Activated gamma-delta T cell treated with anti-CD3 and anti-CD28 coated beads, Interleukin-2, amount 50 U/mL, for 16 hours (primary cell): ENCODE measurements at regions not wholly inside any gene's neighbourhood (a gene's known extent, or its start where the extent isn't known, plus 50 kb on each side); places are given as distances from the start of the nearest gene placed in this dataset.
"Not testable (repeated sequence)": the region's sequence is repeated elsewhere in the genome, so short reads cannot be mapped to it uniquely, and the experiment has no call there.

Experiments
- DNase-seq: peaks from one replicate; pipeline ENCODE4 v3.0.0-alpha.2; 2020; ENCODE audit warnings: low read depth

DNA sequence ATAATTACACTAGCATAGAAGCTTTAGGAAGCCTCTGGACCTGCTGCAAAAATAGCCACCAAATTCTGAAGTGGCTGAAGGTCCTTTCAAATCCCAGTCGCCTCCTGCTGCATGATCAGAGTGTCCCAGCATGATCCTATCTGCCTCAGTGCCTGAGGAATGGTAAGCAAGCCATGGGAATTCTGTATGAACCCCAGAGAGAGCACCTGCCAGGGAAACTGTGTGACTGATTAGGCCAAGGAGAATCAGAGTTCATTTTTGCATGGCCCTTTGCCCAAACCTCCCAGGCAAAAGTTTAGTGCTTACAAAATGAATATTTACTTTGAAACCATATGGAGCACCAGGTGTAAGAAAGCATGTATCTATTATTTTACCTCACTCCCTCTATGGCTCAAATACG lies 221.4 kb downstream of the ARL4C start:
- DNase-seq: no peak

DNA sequence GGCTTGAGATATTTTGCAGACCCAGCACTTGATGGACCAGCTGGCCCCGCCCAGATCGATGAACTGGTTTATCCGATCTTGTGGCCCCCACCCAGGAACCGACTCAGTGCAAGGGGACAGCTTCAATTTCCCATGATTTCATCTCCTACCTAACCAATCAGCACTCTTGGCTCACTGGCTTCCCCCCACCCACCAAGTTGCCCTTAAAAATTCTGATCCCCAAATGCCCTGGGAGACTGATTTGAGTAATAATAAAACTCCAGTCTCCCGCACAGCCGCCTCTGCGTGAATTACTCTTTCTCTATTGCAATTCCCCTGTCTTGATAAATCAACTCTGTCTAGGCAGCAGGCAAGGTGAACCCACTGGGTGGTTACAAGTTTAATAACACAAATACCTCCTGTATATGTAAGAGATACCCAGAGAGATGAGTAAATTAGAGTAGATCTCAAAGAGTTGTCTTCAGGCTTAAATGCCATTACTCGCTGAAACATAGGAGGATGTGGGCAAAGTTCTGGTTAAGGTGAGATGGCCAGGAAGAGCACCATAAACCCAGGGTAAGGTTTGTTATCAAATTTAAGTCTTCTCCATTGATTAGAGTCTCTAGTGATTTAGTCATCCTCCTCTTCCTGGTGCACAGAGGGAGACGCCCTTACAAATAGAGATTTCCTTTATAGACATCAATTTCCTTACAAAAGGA lies 222.8 kb downstream of the ARL4C start:
- no peak for DNase-seq

DNA sequence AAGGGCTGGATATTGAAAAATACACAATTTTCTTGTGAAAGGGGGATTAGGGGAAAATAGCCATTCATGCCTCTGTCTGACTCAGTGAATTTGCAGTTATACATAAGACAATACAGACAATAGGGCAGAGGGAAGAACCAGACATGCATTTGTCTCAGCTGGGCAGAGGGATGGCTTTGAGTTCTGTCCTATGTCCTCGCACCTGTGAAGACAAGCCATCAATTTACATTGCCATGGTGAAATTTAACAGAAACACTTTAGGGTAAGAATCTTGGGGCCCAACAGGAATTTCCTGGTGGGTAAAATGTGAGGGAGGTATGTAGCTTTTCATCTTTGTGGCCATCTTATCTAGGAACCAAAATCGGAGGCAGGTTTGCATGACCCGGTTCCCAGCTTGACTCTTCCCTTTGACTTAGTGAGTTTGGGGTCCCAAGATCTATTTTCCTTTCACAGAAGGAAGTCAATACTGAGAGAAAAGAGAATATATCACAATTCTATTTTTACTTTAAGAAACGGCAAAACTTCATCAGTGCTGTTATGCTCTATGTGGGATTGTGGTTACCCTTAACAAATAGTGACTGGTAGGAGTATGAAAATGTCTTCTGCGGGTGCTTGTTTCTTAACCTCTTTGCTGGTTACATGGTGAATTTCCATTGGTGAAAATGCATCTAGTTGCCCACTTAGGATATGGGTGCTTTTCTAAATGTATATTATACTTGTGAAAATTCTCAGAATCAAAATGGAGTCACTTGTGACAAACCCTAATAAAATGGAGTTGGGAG lies 221.8 kb downstream of the SPP2 start:
- DNase-seq: no peak

DNA sequence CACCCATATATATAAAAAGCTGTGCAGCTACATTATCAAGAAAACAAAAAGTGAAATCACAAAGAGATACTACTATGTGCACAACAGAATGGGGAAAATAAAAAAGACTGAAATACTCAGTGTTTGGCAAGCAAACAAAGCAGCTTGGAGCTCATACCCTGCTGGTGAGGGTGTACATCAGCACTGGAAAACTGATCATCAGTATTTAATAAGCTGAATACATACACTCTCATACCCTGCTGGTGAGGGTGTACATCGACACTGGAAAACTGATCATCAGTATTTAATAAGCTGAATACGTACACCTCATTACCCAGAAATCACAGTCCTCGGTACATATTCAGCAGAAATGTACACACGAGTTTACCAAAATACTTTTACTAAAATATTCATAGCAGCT lies 220.8 kb downstream of the SPP2 start:
- no peak for DNase-seq

DNA sequence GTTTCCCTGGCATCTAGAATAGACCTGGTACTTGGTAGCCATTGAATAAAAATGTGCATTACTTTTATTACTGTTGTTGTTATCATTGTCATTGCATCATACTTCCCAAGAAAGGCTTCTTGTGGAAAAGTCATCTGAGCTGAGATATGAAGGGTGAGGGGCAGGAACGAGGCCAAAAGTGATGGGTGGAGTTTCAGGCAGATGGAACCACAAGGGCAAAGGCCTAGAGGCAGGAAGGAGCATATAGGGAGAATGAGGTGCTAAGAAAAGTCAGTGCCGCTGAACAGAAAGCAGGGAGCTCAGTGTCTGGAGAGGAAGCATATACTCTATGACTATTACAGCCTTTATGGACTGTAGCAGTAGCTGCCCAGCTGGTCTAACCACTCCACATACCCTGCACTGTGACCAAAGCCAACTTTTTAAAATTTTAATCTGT lies 219.3 kb downstream of the SPP2 start:
- no peak for DNase-seq

DNA sequence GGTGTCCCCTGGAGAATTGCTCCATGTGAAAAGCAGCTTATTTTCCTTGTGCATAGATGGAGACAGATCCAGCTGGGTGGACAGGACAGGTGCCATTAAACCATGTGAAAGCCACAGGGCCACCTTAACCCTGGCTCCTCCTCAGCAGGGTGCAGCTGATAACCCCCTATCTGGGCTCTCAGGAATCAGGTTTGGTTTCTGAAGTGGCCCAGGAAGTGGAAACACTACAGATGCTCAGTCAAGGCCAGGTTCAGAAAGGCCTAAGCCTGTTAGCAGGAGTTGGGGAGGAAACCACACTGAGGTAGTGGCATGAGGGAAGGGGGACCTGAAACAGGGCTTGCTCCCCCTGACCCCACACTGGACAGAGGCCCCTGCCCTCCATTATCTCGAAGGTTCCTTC lies 217.0 kb downstream of the SPP2 start:
- DNase-seq: no peak

DNA sequence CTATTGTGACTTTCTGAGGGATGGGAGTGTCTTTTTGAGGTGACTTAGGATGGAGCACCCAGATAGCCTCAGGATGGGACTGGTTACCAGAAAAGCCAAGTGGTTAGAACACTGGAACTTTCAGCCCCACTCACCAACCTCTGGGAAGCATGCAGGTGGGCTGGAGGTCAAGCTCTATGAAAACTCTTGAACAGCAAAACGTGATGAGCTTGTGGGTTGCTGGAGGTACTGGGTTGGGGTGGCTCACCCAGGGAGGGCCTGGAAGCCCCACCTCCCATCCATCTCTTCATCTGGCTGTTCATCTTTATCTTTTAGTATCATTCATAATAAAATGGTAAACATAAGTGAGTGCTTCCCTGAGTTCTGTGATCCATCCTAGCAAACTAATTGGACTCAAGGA lies 216.4 kb downstream of the SPP2 start:
- DNase-seq: no peak

DNA sequence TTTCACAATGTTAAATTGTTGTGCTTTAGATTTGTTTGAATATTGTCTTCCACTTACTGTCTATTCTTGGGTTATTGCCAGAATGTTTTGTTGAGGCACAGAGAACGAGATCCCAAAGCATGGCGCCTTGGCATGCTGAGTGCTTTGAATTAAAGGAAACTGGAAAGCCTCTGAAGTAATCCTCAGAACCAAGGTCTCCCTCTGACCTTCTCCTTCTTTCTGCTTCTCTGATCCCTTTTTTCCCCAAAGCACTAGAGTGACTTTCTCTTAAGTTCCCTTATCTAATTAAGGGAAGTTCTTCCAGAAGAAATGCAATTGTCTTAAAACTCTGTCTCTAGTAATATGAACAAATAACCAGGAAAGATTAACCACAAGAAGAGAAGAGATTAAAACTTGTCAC lies 214.7 kb downstream of the SPP2 start:
- no peak for DNase-seq

DNA sequence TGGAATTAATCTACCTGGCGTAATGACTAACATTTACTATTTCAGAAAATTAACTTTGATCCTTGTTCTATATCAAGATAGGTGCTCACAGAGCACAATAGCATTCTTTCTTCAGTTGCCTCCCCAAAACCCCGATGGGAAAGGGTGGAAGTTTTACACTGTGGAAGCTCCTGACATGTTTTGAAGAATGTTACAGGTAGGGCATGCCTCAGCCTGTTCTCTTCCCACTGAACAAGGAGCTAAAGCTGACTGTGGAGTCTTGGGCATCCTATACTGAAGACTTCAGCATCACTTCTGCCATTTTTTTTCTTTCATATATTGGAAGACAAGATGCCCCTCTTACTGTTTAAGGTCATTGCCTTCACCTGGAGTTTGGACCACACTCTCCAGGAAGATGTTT lies 211.2 kb downstream of the SPP2 start:
- DNase-seq: no peak

DNA sequence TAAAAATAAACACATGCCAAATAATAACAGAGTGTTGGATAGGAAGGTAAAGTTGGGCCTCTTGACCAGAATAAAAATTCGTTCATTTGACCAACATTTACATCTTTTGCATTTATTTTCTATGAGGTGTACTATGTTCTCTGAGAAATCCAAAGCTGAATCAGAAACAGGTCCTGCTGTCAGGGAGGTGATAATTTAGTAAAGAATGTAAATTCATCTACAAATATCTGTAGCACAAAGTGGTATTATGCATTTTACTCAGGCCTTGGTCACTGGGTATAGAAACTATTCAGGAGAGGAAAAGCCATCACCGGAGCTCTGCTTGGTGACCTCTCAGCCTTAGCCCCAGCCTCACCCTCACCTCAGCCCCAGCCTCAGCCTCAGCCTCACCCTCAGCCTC lies 208.9 kb downstream of the SPP2 start:
- no peak for DNase-seq

DNA sequence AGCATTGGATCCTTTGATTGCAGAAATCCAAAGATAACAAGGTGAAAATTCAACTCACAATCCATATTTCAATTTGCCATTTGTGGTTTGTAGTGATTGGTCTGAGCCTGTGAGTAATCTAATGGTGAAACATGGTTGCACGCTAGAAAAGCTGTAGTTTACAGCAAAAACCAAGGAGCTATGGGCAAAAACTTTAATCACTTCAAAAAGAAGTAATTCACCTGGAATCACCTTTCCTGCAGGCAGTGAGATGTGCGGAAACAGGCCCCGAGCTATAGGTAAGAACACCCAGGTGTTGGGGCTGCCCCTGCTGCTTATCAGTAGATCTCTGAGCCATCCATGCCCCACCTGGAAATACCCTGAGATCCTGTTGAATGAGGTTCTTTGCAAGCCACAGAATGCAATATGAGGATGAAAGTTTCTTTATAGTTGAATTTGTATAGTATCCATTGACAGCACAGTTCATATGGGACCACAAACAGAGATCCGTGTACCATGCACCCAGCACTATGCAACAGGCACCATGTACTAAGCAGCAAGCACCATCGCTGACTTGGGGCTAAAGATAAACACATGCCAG lies 208.2 kb downstream of the SPP2 start:
- no peak for DNase-seq

DNA sequence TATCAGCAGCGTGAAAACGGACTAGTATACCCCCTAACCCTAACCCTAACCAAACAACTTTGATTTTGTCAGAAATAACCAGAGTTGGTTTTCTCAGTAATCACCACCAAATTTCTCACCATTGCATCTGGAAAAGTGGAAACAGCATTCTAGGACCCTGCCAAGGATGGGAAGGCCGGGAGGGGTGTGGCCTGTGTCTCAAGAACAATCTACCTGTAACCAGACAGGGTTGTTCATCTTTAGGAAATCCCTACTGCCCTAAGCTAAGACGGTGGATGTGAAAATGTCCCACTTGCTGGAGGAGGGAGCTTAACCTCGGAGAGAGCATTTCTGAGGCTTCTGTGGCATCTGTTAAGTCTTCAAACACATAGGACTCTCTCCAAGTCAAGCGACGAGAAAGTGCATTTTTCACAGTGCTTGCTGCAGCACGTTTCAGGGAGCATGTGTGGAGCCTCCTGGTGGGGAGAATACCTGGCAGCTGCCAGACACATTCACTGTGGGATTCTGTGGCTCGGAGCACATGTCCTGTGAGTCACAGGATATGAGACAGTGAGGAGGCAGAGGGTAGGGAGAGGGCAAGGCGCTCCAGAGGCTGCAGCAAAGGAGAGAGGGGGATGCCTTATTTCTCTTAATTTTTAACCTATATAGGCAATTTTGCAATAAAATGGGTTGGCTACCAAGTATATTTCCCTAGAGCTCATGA lies 207.5 kb downstream of the SPP2 start:
- no peak for DNase-seq

DNA sequence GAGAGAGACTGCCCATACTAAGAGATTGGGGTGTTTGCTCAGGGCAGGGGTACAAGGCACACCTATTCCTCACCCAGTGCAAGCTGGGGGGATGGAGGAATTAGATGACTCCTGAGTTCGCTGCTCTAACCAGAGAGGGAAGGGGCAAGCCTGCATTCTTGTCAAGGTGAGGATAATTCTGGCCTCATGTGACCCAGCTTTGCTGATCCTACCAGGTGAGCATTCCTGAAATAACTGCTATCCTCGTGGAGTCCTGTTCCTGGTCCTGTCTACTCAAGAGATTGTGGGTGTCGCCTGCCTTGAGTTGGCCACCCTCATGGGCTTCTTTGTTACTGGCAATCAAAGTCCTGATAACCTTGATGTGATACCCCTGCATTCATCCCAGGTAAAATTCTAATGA lies 206.0 kb downstream of the SPP2 start:
- DNase-seq: no peak

DNA sequence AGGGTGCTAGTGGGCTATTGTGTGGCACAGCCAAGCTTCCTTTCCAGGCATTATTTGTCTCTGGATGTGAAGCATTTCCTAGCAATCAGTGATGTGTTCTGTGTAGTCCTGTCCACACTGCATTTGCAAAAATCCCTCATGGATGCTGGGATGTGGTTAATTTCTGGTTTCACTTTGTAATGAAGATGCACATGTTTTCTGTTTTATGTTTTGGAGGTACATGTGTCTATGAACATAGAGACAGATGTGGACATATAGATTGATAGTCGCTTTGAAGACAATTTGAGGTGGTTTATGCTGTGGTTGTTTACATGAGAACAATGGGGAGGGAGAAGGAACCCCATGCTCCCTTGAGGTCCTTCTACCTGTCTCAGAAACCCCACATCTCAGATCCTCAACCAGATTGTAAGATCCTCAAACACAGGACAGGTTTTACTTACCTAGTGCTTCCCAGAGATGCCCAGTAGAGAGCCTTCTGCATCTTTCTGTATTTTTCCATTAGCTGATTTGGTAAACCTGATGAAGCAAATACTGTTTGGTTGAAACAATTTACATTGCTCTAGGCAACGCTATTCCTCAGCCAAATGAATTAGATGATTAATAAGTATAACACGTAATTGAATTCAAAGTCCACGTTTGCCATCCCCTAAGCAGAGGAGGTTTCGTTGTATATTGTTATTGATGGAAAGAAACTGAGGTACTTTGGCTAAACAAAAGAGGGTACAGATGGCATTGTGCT lies 204.4 kb downstream of the SPP2 start:
- DNase-seq: no peak

DNA sequence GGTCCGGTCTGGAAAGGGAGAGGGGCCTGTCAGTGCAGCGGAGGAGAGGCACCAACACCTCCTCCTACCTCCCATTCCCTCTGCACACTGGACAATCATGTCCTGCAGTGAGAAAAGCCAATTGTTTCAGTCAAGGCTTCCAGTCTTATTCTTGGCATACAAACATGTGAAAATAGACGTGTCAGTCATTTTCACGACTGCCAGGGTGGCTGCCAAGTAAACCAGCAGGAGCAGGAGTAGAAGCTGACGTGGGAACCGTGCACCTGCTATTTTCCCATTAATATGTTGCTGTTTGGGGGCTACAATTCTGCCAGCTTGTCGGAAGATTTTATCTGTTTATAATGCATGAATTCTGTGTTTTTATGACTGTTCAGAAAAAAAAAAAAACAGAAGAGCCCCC lies 202.3 kb downstream of the SPP2 start:
- DNase-seq: no peak

DNA sequence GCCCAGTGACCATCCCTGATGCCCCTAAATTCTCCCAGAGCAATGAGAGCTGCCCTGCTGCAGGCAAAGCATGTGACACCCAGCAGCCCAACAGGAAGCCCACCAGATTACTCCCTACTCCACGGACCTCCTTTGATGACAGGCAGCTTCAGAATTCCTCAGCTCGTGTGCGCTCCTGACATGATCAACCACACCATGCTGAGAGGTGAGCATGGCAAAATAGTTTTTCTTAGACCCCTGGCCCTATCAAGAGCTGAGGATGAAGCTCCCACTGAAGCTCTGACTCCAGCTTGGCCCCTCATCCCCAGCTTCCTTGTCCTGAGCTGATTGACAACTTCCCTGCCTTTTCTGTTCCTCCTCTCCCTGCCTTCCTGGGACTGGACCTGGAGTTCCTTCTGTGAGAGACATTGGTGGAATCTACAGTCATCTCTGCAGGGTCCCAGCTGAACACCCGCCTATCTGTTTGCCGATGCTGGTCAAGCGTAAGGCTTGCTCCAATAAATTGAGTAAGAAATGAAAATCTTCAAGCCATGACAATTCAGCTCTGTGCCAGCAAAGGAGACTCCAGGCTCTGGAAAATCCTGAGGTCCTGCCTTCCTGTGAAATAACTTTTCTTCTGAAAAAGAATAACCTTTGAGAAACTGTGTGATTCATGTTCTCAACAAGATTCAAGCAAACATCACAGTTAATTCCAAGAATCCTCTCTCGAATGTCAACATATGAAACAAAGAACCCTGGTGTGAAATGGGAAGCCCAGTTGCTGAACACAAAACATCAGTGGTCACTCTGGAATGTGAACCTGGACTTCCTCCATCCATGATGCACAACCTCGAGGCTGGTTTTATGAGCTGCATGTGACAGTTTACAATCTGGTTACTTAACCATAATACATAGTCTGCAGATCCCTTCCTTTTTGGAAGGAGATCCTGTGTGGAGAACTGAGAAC lies 201.1 kb downstream of the SPP2 start:
- DNase-seq: no peak

DNA sequence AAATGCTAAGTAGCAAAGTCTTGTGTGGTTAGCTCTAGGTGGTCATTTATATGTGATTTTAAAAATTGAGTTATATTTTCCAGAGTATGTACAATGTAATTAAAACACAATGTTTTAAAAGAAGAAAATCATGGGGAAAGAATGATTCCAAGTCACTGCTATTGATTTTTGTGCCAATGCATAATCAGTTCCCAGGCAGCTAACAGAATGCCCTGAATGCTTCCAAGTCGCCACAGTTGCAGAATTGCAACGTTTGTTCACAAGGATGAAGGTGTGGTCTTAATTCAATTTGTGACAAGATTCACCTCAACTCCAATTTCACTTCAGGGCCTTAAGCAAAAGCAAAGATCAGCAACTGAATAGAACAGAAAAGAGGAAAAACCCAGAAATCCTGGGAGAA lies 200.4 kb downstream of the SPP2 start:
- DNase-seq: no peak

DNA sequence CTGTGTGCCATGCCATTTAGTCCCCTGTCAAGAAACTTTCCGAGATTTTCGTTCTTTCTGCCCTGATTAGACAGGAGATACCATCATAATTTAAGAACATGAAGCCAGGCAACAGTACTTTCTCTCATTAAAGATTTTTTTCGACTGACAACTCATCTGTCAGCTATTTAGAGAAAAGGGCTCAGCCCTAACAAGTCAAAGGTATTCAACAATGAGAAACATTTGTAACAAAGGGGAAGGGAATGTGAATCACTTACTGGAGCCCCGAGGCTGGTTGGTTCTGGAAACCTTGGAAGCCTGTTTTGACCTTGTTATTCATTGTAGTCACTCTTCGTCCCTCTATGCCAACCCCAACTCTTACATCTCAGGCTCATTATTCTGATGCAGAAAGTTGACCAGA lies 199.4 kb downstream of the SPP2 start:
- DNase-seq: no peak

DNA sequence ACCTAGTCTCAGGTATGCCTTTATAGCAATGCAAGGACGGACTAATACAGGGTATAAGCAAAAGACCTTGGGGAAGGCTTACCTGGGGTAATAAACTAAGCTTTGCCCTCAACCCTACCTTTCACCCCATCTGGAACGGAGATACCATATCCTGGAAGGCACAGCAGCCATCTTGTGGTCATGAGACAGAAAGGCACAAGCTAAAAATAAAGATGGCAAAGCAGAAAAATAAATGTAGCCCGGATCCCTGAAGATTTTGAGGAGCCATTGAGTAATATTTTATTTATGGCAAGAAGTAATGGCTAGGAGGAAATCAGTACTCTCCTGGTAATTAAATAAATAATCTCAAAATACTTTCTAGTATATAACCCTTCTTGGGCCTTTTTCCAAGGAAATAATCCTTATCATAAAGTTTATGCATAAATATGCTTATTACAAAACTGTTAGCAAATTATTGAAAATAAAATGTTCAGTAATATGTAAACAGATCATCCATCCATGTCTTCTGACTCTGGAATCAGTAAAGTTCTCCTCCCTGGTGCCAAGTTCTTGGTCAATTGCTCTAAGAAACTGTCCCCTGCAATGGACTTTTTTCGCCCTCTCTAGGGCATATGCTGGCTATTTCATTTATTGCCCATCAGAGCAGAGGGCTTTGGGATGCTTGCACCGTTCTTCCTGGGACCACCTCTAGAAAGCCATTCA lies 198.7 kb downstream of the SPP2 start:
- no peak for DNase-seq

DNA sequence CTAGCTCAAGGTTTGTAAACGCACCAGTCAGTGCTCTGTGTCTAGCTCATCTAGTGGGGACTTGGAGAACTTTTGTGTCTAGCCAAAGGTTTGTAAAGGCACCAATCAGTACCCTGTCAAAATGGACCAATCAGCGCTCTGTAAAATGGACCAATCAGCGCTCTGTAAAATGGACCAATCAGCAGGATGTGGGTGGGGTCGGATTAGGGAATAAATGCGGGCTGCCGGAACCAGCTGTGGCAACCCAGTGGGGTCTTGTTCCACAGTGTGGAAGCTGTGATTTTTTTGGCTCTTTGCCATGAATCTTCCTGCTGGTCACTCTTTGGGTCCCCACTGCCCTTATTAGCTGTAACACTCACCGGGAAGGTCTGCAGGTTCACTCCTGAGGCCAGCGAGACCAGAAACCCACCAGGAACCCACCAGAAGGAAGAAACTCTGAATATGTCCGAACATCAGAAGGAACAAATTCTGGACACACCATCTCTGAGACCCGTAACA lies 197.8 kb downstream of the SPP2 start:
- not testable (repeated sequence) for DNase-seq
